Trophoblast cell (in vitro differentiated cells and primary cell): ENCODE measurements at regions not wholly inside any gene's neighbourhood (a gene's known extent, or its start where the extent isn't known, plus 50 kb on each side); places are given as distances from the start of the nearest gene placed in this dataset.

Source experiments
- DNase-seq, 2 donors: peaks; one replicate each; pipeline ENCODE4 v3.0.0-alpha.2; 2016
- H2AFZ ChIP-seq: 2 replicates; pipeline ENCODE4 v1.6.1; 2013; ENCODE audit warnings: low read length, moderate library complexity, mild to moderate bottlenecking; ENCODE audit not compliant: insufficient read depth, poor library complexity
- H2AK5ac ChIP-seq: 2 replicates; pipeline ENCODE4 v1.6.1; 2013; ENCODE audit warnings: mild to moderate bottlenecking, low read length
- H2BK120ac ChIP-seq: 2 replicates; pipeline ENCODE4 v1.6.1; 2013; ENCODE audit warnings: low read length, mild to moderate bottlenecking, moderate library complexity; ENCODE audit not compliant: insufficient read depth, poor library complexity
- H2BK12ac ChIP-seq: 2 replicates; pipeline ENCODE4 v1.6.1; 2013; ENCODE audit warnings: mild to moderate bottlenecking, low read length, moderate library complexity
- H2BK5ac ChIP-seq: 2 replicates; pipeline ENCODE4 v1.6.1; 2013; ENCODE audit warnings: low read length, low read depth, moderate library complexity, mild to moderate bottlenecking; ENCODE audit not compliant: poor library complexity
- H3K14ac ChIP-seq: 2 replicates; pipeline ENCODE4 v1.6.1; 2013; ENCODE audit warnings: mild to moderate bottlenecking, low read length
- H3K18ac ChIP-seq: 2 replicates; pipeline ENCODE4 v1.6.1; 2013; ENCODE audit warnings: mild to moderate bottlenecking, low read length
- H3K23ac ChIP-seq: 2 replicates; pipeline ENCODE4 v1.6.1; 2013; ENCODE audit warnings: low read length
- H3K27ac ChIP-seq: 2 replicates; pipeline ENCODE4 v1.5.1; 2013; ENCODE audit warnings: low read depth, mild to moderate bottlenecking, inconsistent platforms, low read length, moderate library complexity
- H3K27me3 ChIP-seq: 2 replicates; pipeline ENCODE4 v1.6.1; 2013; ENCODE audit warnings: inconsistent platforms, mild to moderate bottlenecking, low read length, moderate library complexity; ENCODE audit not compliant: insufficient read depth
- H3K36me3 ChIP-seq, 2 experiments: 1 replicate in 1 of 2; 2 replicates in 1 of 2; pipeline ENCODE4 v1.6.1; 2013; ENCODE audit warnings: low read length in 2 of 2, mild to moderate bottlenecking in 2 of 2, moderate library complexity in 1 of 2; ENCODE audit not compliant: insufficient read depth in 2 of 2, control insufficient read depth in 1 of 2
- H3K4ac ChIP-seq: 2 replicates; pipeline ENCODE4 v1.6.1; 2013; ENCODE audit warnings: low read depth, mild to moderate bottlenecking, low read length, moderate library complexity
- H3K4me1 ChIP-seq, 2 experiments: 1 replicate in 1 of 2; 2 replicates in 1 of 2; pipeline ENCODE4 v1.6.1; 2013; ENCODE audit warnings: low read length in 2 of 2, mild to moderate bottlenecking in 2 of 2, moderate library complexity in 1 of 2; ENCODE audit not compliant: insufficient read depth in 2 of 2, control insufficient read depth in 1 of 2
- H3K4me2 ChIP-seq: 2 replicates; pipeline ENCODE4 v1.6.1; 2013; ENCODE audit warnings: inconsistent platforms, mild to moderate bottlenecking, low read length, moderate library complexity
- H3K4me3 ChIP-seq: 2 replicates; pipeline ENCODE4 v1.5.1; 2013; ENCODE audit warnings: mild to moderate bottlenecking, low read depth, low read length, inconsistent platforms
- H3K79me1 ChIP-seq: one replicate; pipeline ENCODE4 v1.6.1; 2013; ENCODE audit warnings: low read length
- H3K79me2 ChIP-seq: 2 replicates; pipeline ENCODE4 v1.6.1; 2013; ENCODE audit warnings: low read length, mild to moderate bottlenecking; ENCODE audit not compliant: control insufficient read depth, insufficient read depth, poor library complexity
- H3K9ac ChIP-seq: 2 replicates; pipeline ENCODE4 v1.6.1; 2013; ENCODE audit warnings: mild to moderate bottlenecking, low read length
- H3K9me3 ChIP-seq: 2 replicates; pipeline ENCODE4 v1.6.1; 2013; ENCODE audit warnings: low read depth, mild to moderate bottlenecking, control low read depth, inconsistent platforms, low read length; ENCODE audit not compliant: insufficient read depth
- H4K12ac ChIP-seq: 2 replicates; pipeline ENCODE4 v1.6.1; 2013; ENCODE audit warnings: low read depth, mild to moderate bottlenecking, low read length, moderate library complexity
- H4K8ac ChIP-seq: 2 replicates; pipeline ENCODE4 v1.6.1; 2013; ENCODE audit warnings: low read depth, mild to moderate bottlenecking, low read length, moderate library complexity
- H4K91ac ChIP-seq: one replicate; pipeline ENCODE4 v1.6.1; 2013; ENCODE audit warnings: low read depth, mild to moderate bottlenecking, low read length, moderate library complexity
- WGBS: extraction: QIAGEN DNeasy Blood & Tissue Kit; methylation state at CpG from one replicate; pipeline ENCODE4 v1.1.7; 2013; ENCODE audit warnings: missing lambda C conversion rate; ENCODE audit not compliant: insufficient read length, insufficient coverage; ENCODE audit errors: extremely low coverage; 5-methylcytosine and 5-hydroxymethylcytosine counted together

GRCh38 chr3:95028688-95029087 is 965.8 kb downstream of the NSUN3 start:
- H3K27me3 ChIP-seq, result no peaks in the 10 kb centered on the region
- no peaks in the 10 kb centered on the region for H3K9me3 ChIP-seq
- no peak overlapping the region for H4K91ac ChIP-seq
- H4K8ac ChIP-seq, result no peak overlapping the region
- no peak overlapping the region for H3K4me3 ChIP-seq
- no peak overlapping the region for H3K14ac ChIP-seq
- H3K9ac ChIP-seq, result no peak overlapping the region
- no peak overlapping the region for H2AK5ac ChIP-seq
- H2BK12ac ChIP-seq, result no peak overlapping the region
- no CpG with 5 or more reads among the region's 2 CpGs for WGBS
- no peaks in the 10 kb centered on the region for H3K79me1 ChIP-seq
- H3K23ac ChIP-seq, result no peak overlapping the region
- H3K27ac ChIP-seq, result no peak overlapping the region
- no peak overlapping the region for H2BK5ac ChIP-seq
- H2AFZ ChIP-seq, result no peak overlapping the region
- no peaks in the 10 kb centered on the region for H3K79me2 ChIP-seq
- H4K12ac ChIP-seq, result no peak overlapping the region
- no peaks in the 10 kb centered on the region for H3K36me3 ChIP-seq
- no peak overlapping the region for H3K4me2 ChIP-seq
- no peak overlapping the region for H3K4ac ChIP-seq
- no peak overlapping the region for H2BK120ac ChIP-seq
- DNase-seq, result no peak
- no peaks in the 10 kb centered on the region for H3K4me1 ChIP-seq
- no peak overlapping the region for H3K18ac ChIP-seq

- no peak overlapping the region for H2AK5ac ChIP-seq
- no peak overlapping the region for H3K4ac ChIP-seq
- no peak overlapping the region for H3K27ac ChIP-seq
- no peaks in the 10 kb centered on the region for H3K79me1 ChIP-seq
- no peaks in the 10 kb centered on the region for H3K79me2 ChIP-seq
- H3K27me3 ChIP-seq, result no peaks in the 10 kb centered on the region
- no peak overlapping the region for H3K9ac ChIP-seq
- no peak overlapping the region for H3K4me3 ChIP-seq
- H3K4me2 ChIP-seq, result no peak overlapping the region
- no peak overlapping the region for H2AFZ ChIP-seq
- H3K23ac ChIP-seq, result no peak overlapping the region
- H3K36me3 ChIP-seq, result no peaks in the 10 kb centered on the region
- H3K14ac ChIP-seq, result no peak overlapping the region
- H4K8ac ChIP-seq, result no peak overlapping the region
- no peak overlapping the region for H2BK120ac ChIP-seq
- H4K91ac ChIP-seq, result no peak overlapping the region
- H2BK5ac ChIP-seq, result no peak overlapping the region
- DNase-seq, result no peak
- H3K9me3 ChIP-seq, result no peaks in the 10 kb centered on the region
- H3K18ac ChIP-seq, result no peak overlapping the region
- H2BK12ac ChIP-seq, result no peak overlapping the region
- H3K4me1 ChIP-seq, result no peaks in the 10 kb centered on the region
- no peak overlapping the region for H4K12ac ChIP-seq
Measured at GRCh38 chr3:95029644-95030043, 966.8 kb downstream of the NSUN3 start.

GRCh38 chr3:95036526-95037021 is 973.7 kb downstream of the NSUN3 start:
- H4K8ac ChIP-seq, result no peak overlapping the region
- DNase-seq, result peak in 1 of 2 donors; percentile 3
- no peak overlapping the region for H2BK120ac ChIP-seq
- H3K4me2 ChIP-seq, result no peak overlapping the region
- no peak overlapping the region for H4K12ac ChIP-seq
- no peaks in the 10 kb centered on the region for H3K79me2 ChIP-seq
- H3K14ac ChIP-seq, result no peak overlapping the region
- H3K18ac ChIP-seq, result no peak overlapping the region
- peak overlapping the region; percentile 69 for H2BK5ac ChIP-seq
- H3K9me3 ChIP-seq, result no peaks in the 10 kb centered on the region
- H2AFZ ChIP-seq, result no peak overlapping the region
- no peak overlapping the region for H3K4me3 ChIP-seq
- WGBS, result no CpG with 5 or more reads among the region's 2 CpGs
- H3K4me1 ChIP-seq, result peaks cover 9 to 15% of the 10 kb centered on the region in 2 experiments
- no peak overlapping the region for H2AK5ac ChIP-seq
- H3K9ac ChIP-seq, result no peak overlapping the region
- peak overlapping the region; percentile 23 for H3K27ac ChIP-seq
- no peak overlapping the region for H3K4ac ChIP-seq
- H3K27me3 ChIP-seq, result no peaks in the 10 kb centered on the region
- H3K36me3 ChIP-seq, result no peaks in the 10 kb centered on the region
- no peak overlapping the region for H4K91ac ChIP-seq
- H3K79me1 ChIP-seq, result no peaks in the 10 kb centered on the region
- H2BK12ac ChIP-seq, result peak overlapping the region; percentile 49
- H3K23ac ChIP-seq, result no peak overlapping the region

GRCh38 chr3:95037097-95037496 is 974.2 kb downstream of the NSUN3 start:
- Histone ChIP-seq H2BK5ac (peak overlapping the region; percentile 69), H3K27me3 (no peaks in the 10 kb centered on the region), H3K79me2 (no peaks in the 10 kb centered on the region), H3K4me2 (no peak overlapping the region), H3K23ac (no peak overlapping the region), H3K4ac (no peak overlapping the region), H3K4me3 (no peak overlapping the region), H4K8ac (no peak overlapping the region), H3K27ac (peak overlapping the region; percentile 23), H2BK12ac (no peak overlapping the region), H4K91ac (no peak overlapping the region), H3K9ac (no peak overlapping the region), H3K4me1 (peaks cover 9 to 15% of the 10 kb centered on the region in 2 experiments), H3K36me3 (no peaks in the 10 kb centered on the region), H3K79me1 (no peaks in the 10 kb centered on the region), H4K12ac (no peak overlapping the region), H2AFZ (no peak overlapping the region), H3K14ac (no peak overlapping the region), H3K9me3 (no peaks in the 10 kb centered on the region), H2AK5ac (no peak overlapping the region), H3K18ac (no peak overlapping the region), H2BK120ac (no peak overlapping the region)
- no CpG with 5 or more reads among the region's 5 CpGs for WGBS
- DNase-seq, result no peak
